ENCODE measurements at regions not wholly inside any gene's neighbourhood (a gene's known extent, or its start where the extent isn't known, plus 50 kb on each side); places are given as distances from the start of the nearest gene placed in this dataset.

DNA sequence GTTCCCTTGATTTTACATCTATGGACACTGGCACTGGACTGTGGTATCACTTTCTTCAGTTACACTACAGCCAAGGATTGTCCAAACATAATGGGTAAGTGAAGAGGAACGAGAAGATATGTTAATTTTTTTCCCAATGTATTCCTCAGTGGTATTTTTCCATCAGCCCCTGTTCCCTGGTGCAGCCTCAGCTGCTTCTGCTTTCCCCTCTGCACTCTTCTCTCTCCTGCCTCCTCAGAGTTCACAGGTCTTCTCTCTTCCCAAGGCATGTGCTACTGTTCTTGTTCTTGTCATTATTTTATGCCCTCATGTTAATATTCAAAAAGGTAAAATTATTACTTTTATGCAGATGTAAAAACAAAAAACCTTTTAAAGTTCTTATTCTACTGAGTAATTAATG, 378.0 kb upstream of the NRXN1 start:
- 37 to 50% (median 38%) methylated on average over 1 of the region's 1 CpG for WGBS, 3 donors
- intact Hi-C loops (cut with DNase I) = no loop called here
- TF ChIP-seq EP300 (IDR thresholded peaks at IDR 0.05) (no peak), POLR2A (IDR thresholded peaks at IDR 0.05) (no peak)
- TF ChIP-seq, protein P1, sequence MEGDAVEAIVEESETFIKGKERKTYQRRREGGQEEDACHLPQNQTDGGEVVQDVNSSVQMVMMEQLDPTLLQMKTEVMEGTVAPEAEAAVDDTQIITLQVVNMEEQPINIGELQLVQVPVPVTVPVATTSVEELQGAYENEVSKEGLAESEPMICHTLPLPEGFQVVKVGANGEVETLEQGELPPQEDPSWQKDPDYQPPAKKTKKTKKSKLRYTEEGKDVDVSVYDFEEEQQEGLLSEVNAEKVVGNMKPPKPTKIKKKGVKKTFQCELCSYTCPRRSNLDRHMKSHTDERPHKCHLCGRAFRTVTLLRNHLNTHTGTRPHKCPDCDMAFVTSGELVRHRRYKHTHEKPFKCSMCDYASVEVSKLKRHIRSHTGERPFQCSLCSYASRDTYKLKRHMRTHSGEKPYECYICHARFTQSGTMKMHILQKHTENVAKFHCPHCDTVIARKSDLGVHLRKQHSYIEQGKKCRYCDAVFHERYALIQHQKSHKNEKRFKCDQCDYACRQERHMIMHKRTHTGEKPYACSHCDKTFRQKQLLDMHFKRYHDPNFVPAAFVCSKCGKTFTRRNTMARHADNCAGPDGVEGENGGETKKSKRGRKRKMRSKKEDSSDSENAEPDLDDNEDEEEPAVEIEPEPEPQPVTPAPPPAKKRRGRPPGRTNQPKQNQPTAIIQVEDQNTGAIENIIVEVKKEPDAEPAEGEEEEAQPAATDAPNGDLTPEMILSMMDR (IDR thresholded peaks at IDR 0.05) = no peak
- DNase-seq = no peak
- Histone ChIP-seq H3K9me3 (no peaks in the 10 kb centered on the region), H3K4me3 (no peak overlapping the region), H3K36me3 (no peaks in the 10 kb centered on the region), H3K4me1 (ENCODE audit: insufficient read depth) (no peaks in the 10 kb centered on the region), H3K27me3 (no peaks in the 10 kb centered on the region), H3K27ac (no peak overlapping the region)

DNA sequence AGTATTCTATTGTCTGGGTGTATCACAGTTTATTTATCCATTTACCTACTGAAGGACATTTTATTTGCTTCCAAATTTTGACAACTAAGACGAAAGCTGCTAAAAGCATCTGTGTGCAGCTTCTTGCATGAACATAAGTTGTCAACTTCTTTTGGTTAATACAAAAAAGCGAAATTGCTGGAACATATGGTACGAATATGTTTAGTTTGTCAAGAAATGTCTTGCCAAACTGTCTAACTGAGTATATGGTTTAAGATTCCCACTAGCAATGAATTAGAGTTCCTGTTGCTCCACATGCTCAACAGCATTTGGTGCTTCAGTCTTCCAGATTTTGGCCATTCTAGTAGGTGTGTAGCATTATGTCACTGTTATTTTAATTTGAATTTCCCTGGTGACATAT, 372.3 kb upstream of the NRXN1 start:
- Histone ChIP-seq H3K27me3 (no peaks in the 10 kb centered on the region), H3K4me3 (no peak overlapping the region), H3K9me3 (no peaks in the 10 kb centered on the region), H3K4me1 (ENCODE audit: insufficient read depth) (no peaks in the 10 kb centered on the region), H3K36me3 (no peaks in the 10 kb centered on the region), H3K27ac (no peak overlapping the region)
- TF ChIP-seq POLR2A (IDR thresholded peaks at IDR 0.05) (no peak), EP300 (IDR thresholded peaks at IDR 0.05) (no peak)
- TF ChIP-seq, protein P1 (IDR thresholded peaks at IDR 0.05) = no peak
- WGBS, 3 donors = 85 to 87% (median 86%) methylated on average over 3 of the region's 3 CpGs
- intact Hi-C loops (cut with DNase I) = no loop called here
- DNase-seq = no peak

GRCh38 chr2:51401546-51401945, 369.6 kb upstream of the NRXN1 start:
- no peaks in the 10 kb centered on the region for H3K9me3 ChIP-seq
- H3K4me3 ChIP-seq = no peak overlapping the region
- H3K27me3 ChIP-seq = no peaks in the 10 kb centered on the region
- TF ChIP-seq EP300 (IDR thresholded peaks at IDR 0.05) (no peak), POLR2A (IDR thresholded peaks at IDR 0.05) (no peak)
- TF ChIP-seq, protein P1 (IDR thresholded peaks at IDR 0.05) = no peak
- DNase-seq = no peak
- no peak overlapping the region for H3K27ac ChIP-seq
- H3K4me1 ChIP-seq (ENCODE audit: insufficient read depth) = no peaks in the 10 kb centered on the region
- intact Hi-C loops (cut with DNase I) = no loop called here
- WGBS, 3 donors = 77 to 83% (median 79%) methylated on average over 5 of the region's 5 CpGs
- H3K36me3 ChIP-seq = no peaks in the 10 kb centered on the region

- Histone ChIP-seq H3K9me3 (no peaks in the 10 kb centered on the region), H3K4me1 (ENCODE audit: insufficient read depth) (no peaks in the 10 kb centered on the region), H3K27me3 (no peaks in the 10 kb centered on the region), H3K36me3 (no peaks in the 10 kb centered on the region), H3K27ac (no peak overlapping the region), H3K4me3 (no peak overlapping the region)
- intact Hi-C loops (cut with DNase I) = no loop called here
- TF ChIP-seq, protein P1 (IDR thresholded peaks at IDR 0.05) = no peak
- no peak for TF ChIP-seq EP300 (IDR thresholded peaks at IDR 0.05)
- TF ChIP-seq POLR2A (IDR thresholded peaks at IDR 0.05) = no peak
- DNase-seq = no peak
These were observed 355.3 kb upstream of the NRXN1 start for GRCh38 chr2:51387235-51387634.

GRCh38 chr2:51379997-51380396, 348.1 kb upstream of the NRXN1 start:
- DNase-seq = no peak
- Histone ChIP-seq H3K27ac (no peak overlapping the region), H3K27me3 (no peaks in the 10 kb centered on the region), H3K9me3 (no peaks in the 10 kb centered on the region), H3K4me3 (no peak overlapping the region), H3K36me3 (no peaks in the 10 kb centered on the region), H3K4me1 (ENCODE audit: insufficient read depth) (no peaks in the 10 kb centered on the region)
- no peak for TF ChIP-seq POLR2A (IDR thresholded peaks at IDR 0.05)
- TF ChIP-seq, protein P1 (IDR thresholded peaks at IDR 0.05) = no peak
- TF ChIP-seq EP300 (IDR thresholded peaks at IDR 0.05) = no peak
- intact Hi-C loops (cut with DNase I) = no loop called here
